Gastroesophageal sphincter (tissue), 3 donors: ENCODE measurements at regions not wholly inside any gene's neighbourhood (a gene's known extent, or its start where the extent isn't known, plus 50 kb on each side); places are given as distances from the start of the nearest gene placed in this dataset.

Experiments
- POLR2A ChIP-seq, 2 donors: fragments of 450-650 bp; IDR thresholded peaks; one replicate each; pipeline ENCODE4 v1.6.1; 2017; ENCODE audit warnings: antibody characterized with exemption in 2 of 2, mild to moderate bottlenecking in 2 of 2, moderate library complexity in 1 of 2
- TF ChIP-seq, protein P1 (sequence below), 4 experiments: fragments of 200-600 bp in 2 of 4; fragments of 450-650 bp in 2 of 4; sonication (generic) in 1 of 4; IDR thresholded peaks; one replicate each; pipeline ENCODE4 v1.5.1; 2017 to 2019; ENCODE audit warnings: antibody characterized with exemption in 4 of 4, mild to moderate bottlenecking in 2 of 4, moderate library complexity in 2 of 4

DNA sequence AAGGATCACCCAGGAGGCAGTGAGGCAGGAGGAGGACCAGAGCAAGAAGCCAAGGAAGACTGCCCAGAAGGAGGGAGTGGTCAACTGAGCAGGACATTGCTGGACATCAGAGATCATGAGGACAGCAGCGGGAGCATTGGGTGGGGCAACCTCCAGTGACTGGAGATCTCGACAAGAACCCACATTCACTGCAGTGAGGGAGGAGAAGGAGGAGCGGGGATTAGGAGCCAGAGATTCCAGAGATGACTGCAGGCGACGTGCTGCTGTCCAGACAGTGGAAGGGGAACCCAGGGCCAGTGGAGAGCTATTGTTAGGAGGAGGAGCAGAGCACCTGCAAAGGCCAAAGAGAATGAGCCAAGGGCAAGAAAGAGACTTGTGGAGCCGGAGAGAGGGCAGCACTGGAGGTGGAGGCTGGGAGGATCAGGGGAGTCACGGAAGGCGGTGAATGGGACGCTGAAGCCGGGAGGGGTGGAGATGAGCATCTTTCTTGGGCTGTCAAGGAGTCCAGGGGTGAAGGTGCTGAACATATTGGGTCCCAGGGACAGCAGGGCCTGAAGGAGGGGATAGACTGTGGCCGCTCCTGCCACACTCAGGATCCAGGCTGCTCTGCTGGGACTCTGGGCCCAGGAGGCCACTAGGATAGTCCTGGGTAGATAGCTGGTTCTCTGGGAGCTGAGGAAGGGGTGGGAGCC is 140.1 kb upstream of the UNC5B start:
- TF ChIP-seq, protein P1, sequence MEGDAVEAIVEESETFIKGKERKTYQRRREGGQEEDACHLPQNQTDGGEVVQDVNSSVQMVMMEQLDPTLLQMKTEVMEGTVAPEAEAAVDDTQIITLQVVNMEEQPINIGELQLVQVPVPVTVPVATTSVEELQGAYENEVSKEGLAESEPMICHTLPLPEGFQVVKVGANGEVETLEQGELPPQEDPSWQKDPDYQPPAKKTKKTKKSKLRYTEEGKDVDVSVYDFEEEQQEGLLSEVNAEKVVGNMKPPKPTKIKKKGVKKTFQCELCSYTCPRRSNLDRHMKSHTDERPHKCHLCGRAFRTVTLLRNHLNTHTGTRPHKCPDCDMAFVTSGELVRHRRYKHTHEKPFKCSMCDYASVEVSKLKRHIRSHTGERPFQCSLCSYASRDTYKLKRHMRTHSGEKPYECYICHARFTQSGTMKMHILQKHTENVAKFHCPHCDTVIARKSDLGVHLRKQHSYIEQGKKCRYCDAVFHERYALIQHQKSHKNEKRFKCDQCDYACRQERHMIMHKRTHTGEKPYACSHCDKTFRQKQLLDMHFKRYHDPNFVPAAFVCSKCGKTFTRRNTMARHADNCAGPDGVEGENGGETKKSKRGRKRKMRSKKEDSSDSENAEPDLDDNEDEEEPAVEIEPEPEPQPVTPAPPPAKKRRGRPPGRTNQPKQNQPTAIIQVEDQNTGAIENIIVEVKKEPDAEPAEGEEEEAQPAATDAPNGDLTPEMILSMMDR (IDR thresholded peaks at IDR 0.05): no peak
- no peak for TF ChIP-seq POLR2A (IDR thresholded peaks at IDR 0.05)
